ENCODE measurements at regions not wholly inside any gene's neighbourhood (a gene's known extent, or its start where the extent isn't known, plus 50 kb on each side); places are given as distances from the start of the nearest gene placed in this dataset.

DNA sequence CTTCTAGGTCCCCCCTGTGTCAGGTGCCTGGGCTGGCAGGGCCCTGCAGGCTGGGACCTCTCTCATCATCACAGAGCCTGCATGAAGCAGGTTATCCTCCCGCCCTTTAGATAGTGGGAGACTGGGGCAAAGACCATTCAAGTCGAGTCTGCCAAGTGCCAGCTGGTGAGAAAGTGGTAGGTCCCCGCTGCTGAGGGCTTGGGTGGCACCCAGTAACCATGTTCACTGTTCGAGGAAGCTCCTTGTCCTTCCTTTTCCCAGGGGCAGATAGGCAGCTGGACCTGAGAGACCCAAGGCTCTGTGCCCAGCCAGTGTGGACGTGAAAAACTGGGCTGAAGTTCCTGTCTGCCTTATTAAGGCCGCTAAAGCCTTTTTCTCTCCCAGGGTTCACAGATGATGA is 1319.8 kb downstream of the TBC1D22A start:
- TF ChIP-seq EZH2phosphoT487 (IDR thresholded peaks at IDR 0.05; ENCODE audit: insufficient read depth, low read depth) = no peak
- TF ChIP-seq EZH2 (IDR thresholded peaks at IDR 0.05; ENCODE audit: insufficient read depth, poor library complexity, severe bottlenecking) = no peak
